Gastroesophageal sphincter (tissue), 3 donors: ENCODE measurements at regions not wholly inside any gene's neighbourhood (a gene's known extent, or its start where the extent isn't known, plus 50 kb on each side); places are given as distances from the start of the nearest gene placed in this dataset.

Source experiments
- CTCF ChIP-seq, 4 experiments: fragments of 200-600 bp in 2 of 4; fragments of 450-650 bp in 2 of 4; sonication (generic) in 1 of 4; IDR thresholded peaks; one replicate each; pipeline ENCODE4 v1.5.1; 2017 to 2019; ENCODE audit warnings: antibody characterized with exemption in 4 of 4, mild to moderate bottlenecking in 2 of 4, moderate library complexity in 2 of 4
- EP300 ChIP-seq: sonication (generic); formaldehyde crosslinking; IDR thresholded peaks from one replicate; pipeline ENCODE4 v1.6.1; 2017; ENCODE audit warnings: antibody characterized with exemption, mild to moderate bottlenecking
- POLR2A ChIP-seq, 2 donors: fragments of 450-650 bp; IDR thresholded peaks; one replicate each; pipeline ENCODE4 v1.6.1; 2017; ENCODE audit warnings: antibody characterized with exemption in 2 of 2, mild to moderate bottlenecking in 2 of 2, moderate library complexity in 1 of 2
- POLR2AphosphoS5 ChIP-seq: sonication (generic); formaldehyde crosslinking; IDR thresholded peaks from one replicate; pipeline ENCODE4 v1.6.1; 2017; ENCODE audit warnings: antibody characterized with exemption

GRCh38 chr12:94700662-94701061, 50.3 kb upstream of the TMCC3 start:
- TF ChIP-seq CTCF (IDR thresholded peaks at IDR 0.05) (no peak), EP300 (no peak), POLR2A (IDR thresholded peaks at IDR 0.05) (no peak), POLR2AphosphoS5 (no peak)
